GM19239 (cell line): ENCODE measurements at regions not wholly inside any gene's neighbourhood (a gene's known extent, or its start where the extent isn't known, plus 50 kb on each side); places are given as distances from the start of the nearest gene placed in this dataset.

Experiments
- DNase-seq: peaks from one replicate; pipeline ENCODE4 v3.0.0; 2011; ENCODE audit warnings: low spot score; ENCODE audit not compliant: insufficient read length
- FAIRE-seq: peaks from 2 replicates; lab custom pipeline; 2011; peaks lifted over from hg19 to GRCh38; lab: Jason Lieb, UNC

GRCh38 chr10:129350690-129351089 is 116.4 kb upstream of the MGMT start:
- FAIRE-seq, result no peak
- no peak for DNase-seq

- FAIRE-seq, result no peak
- DNase-seq, result no peak
Observed at GRCh38 chr10:129353101-129353500, 113.9 kb upstream of the MGMT start.

- DNase-seq (no peak), FAIRE-seq (no peak)
Observed at GRCh38 chr10:129360046-129360445, 107.0 kb upstream of the MGMT start.

- FAIRE-seq, result no peak
- DNase-seq, result no peak
Observed at GRCh38 chr10:129361676-129362376, 105.2 kb upstream of the MGMT start.

GRCh38 chr10:129364949-129365348 is 102.1 kb upstream of the MGMT start:
- no peak for FAIRE-seq

GRCh38 chr10:129365767-129366402 is 101.2 kb upstream of the MGMT start:
- DNase-seq (no peak), FAIRE-seq (no peak)

More at GRCh38 chr10:129364949-129365348, 102.1 kb upstream of the MGMT start:
- DNase-seq, result no peak

GRCh38 chr10:129366450-129366849 is 100.6 kb upstream of the MGMT start:
- FAIRE-seq (no peak), DNase-seq (no peak)

- no peak for DNase-seq
- FAIRE-seq, result no peak
Observed at GRCh38 chr10:129369566-129369965, 97.5 kb upstream of the MGMT start.

- DNase-seq, result no peak
Observed at GRCh38 chr10:129371541-129371940, 95.5 kb upstream of the MGMT start.

GRCh38 chr10:129372172-129372571 is 94.9 kb upstream of the MGMT start:
- DNase-seq (no peak), FAIRE-seq (no peak)

More at GRCh38 chr10:129371541-129371940, 95.5 kb upstream of the MGMT start:
- FAIRE-seq, result no peak

GRCh38 chr10:129373231-129373630 is 93.8 kb upstream of the MGMT start:
- DNase-seq (no peak), FAIRE-seq (no peak)

GRCh38 chr10:129373718-129374117 is 93.3 kb upstream of the MGMT start:
- FAIRE-seq (no peak), DNase-seq (no peak)

- DNase-seq (no peak), FAIRE-seq (no peak)
Observed at GRCh38 chr10:129375171-129375570, 91.9 kb upstream of the MGMT start.

- DNase-seq, result no peak
- FAIRE-seq, result no peak
Observed at GRCh38 chr10:129375912-129376311, 91.1 kb upstream of the MGMT start.

GRCh38 chr10:129380279-129380678 is 86.8 kb upstream of the MGMT start:
- DNase-seq, result no peak
- no peak for FAIRE-seq

GRCh38 chr10:129381741-129382140 is 85.3 kb upstream of the MGMT start:
- FAIRE-seq (no peak), DNase-seq (no peak)

- FAIRE-seq (no peak), DNase-seq (no peak)
Observed at GRCh38 chr10:129382401-129382800, 84.6 kb upstream of the MGMT start.

- no peak for FAIRE-seq
Observed at GRCh38 chr10:129383651-129384050, 83.4 kb upstream of the MGMT start.

GRCh38 chr10:129385600-129385999 is 81.4 kb upstream of the MGMT start:
- DNase-seq (no peak), FAIRE-seq (no peak)

More at GRCh38 chr10:129383651-129384050, 83.4 kb upstream of the MGMT start:
- DNase-seq, result no peak

GRCh38 chr10:129386415-129387257 is 80.4 kb upstream of the MGMT start:
- FAIRE-seq (no peak), DNase-seq (no peak)

- no peak for DNase-seq
- no peak for FAIRE-seq
Observed at GRCh38 chr10:129387258-129387525, 79.8 kb upstream of the MGMT start.
